ENCODE measurements at regions not wholly inside any gene's neighbourhood (a gene's known extent, or its start where the extent isn't known, plus 50 kb on each side); places are given as distances from the start of the nearest gene placed in this dataset.

GRCh38 chr1:199727682-199728081 lies 299.8 kb upstream of the NR5A2 start:
- Histone ChIP-seq H3F3A (ENCODE audit: insufficient read depth, low read length) (no peaks in the 10 kb centered on the region), H4K20me1 (ENCODE audit: insufficient read depth, low read length) (no peaks in the 10 kb centered on the region), H3K9me2 (ENCODE audit: low read depth, low read length) (no peaks in the 10 kb centered on the region), H3K9ac (ENCODE audit: low read length) (no peak overlapping the region), H3K36me3 (ENCODE audit: insufficient read depth, low read length) (no peaks in the 10 kb centered on the region), H3K9me3 (ENCODE audit: low read length) (no peaks in the 10 kb centered on the region), H3K79me2 (ENCODE audit: insufficient read depth, low read length) (no peaks in the 10 kb centered on the region), H2AFZ (ENCODE audit: low read length) (no peak overlapping the region), H3K27me3 (ENCODE audit: insufficient read depth, low read length) (no peaks in the 10 kb centered on the region), H3K4me2 (ENCODE audit: low read length) (no peak overlapping the region), H3K27ac (ENCODE audit: low read depth, low read length, poor library complexity, severe bottlenecking) (no peak overlapping the region), H3K4me1 (ENCODE audit: insufficient read depth, low read length, severe bottlenecking) (no peaks in the 10 kb centered on the region), H3K4me3 (ENCODE audit: low read depth, low read length, poor library complexity, severe bottlenecking) (no peak overlapping the region)
- TF ChIP-seq, protein P1, sequence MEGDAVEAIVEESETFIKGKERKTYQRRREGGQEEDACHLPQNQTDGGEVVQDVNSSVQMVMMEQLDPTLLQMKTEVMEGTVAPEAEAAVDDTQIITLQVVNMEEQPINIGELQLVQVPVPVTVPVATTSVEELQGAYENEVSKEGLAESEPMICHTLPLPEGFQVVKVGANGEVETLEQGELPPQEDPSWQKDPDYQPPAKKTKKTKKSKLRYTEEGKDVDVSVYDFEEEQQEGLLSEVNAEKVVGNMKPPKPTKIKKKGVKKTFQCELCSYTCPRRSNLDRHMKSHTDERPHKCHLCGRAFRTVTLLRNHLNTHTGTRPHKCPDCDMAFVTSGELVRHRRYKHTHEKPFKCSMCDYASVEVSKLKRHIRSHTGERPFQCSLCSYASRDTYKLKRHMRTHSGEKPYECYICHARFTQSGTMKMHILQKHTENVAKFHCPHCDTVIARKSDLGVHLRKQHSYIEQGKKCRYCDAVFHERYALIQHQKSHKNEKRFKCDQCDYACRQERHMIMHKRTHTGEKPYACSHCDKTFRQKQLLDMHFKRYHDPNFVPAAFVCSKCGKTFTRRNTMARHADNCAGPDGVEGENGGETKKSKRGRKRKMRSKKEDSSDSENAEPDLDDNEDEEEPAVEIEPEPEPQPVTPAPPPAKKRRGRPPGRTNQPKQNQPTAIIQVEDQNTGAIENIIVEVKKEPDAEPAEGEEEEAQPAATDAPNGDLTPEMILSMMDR (IDR thresholded peaks at IDR 0.05; ENCODE audit: low read length) = no peak
- no peak for TF ChIP-seq EZH2 (IDR thresholded peaks at IDR 0.05; ENCODE audit: borderline replicate concordance, low read length)

- TF ChIP-seq, protein P1 (IDR thresholded peaks at IDR 0.05; ENCODE audit: low read length) = no peak
- TF ChIP-seq EZH2 (IDR thresholded peaks at IDR 0.05; ENCODE audit: borderline replicate concordance, low read length) = no peak
- H2AFZ ChIP-seq (ENCODE audit: low read length) = no peak overlapping the region
Measured at GRCh38 chr1:199728345-199728744, 299.2 kb upstream of the NR5A2 start.

DNA sequence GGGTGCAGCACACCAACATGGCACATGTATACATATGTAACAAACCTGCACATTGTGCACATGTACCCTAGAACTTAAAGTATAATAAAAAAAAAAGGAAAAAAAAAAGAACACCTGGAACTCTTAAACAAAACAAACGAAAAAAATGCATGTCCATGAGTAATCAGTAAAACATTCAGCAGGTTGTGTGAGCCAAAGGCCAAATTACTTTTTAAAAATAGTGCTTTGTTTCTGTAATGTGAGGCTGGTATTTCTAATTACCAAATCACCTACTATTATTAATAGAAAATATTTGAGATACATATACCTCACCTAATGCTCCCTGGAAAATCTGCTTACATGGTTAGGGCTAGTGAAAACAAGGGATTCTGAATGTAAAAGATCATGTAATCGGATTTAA lies 294.4 kb upstream of the NR5A2 start:
- TF ChIP-seq, protein P1 (IDR thresholded peaks at IDR 0.05; ENCODE audit: low read length) = no peak
- TF ChIP-seq EZH2 (IDR thresholded peaks at IDR 0.05; ENCODE audit: borderline replicate concordance, low read length) = no peak
- Histone ChIP-seq H3K9me3 (ENCODE audit: low read length) (no peaks in the 10 kb centered on the region), H3K79me2 (ENCODE audit: insufficient read depth, low read length) (no peaks in the 10 kb centered on the region), H3K9me2 (ENCODE audit: low read depth, low read length) (no peaks in the 10 kb centered on the region), H4K20me1 (ENCODE audit: insufficient read depth, low read length) (no peaks in the 10 kb centered on the region), H3K27ac (ENCODE audit: low read depth, low read length, poor library complexity, severe bottlenecking) (no peak overlapping the region), H3K4me2 (ENCODE audit: low read length) (no peak overlapping the region), H3K36me3 (ENCODE audit: insufficient read depth, low read length) (no peaks in the 10 kb centered on the region), H3K4me1 (ENCODE audit: insufficient read depth, low read length, severe bottlenecking) (no peaks in the 10 kb centered on the region), H3K4me3 (ENCODE audit: low read depth, low read length, poor library complexity, severe bottlenecking) (no peak overlapping the region), H2AFZ (ENCODE audit: low read length) (no peak overlapping the region), H3K27me3 (ENCODE audit: insufficient read depth, low read length) (no peaks in the 10 kb centered on the region), H3F3A (ENCODE audit: insufficient read depth, low read length) (no peaks in the 10 kb centered on the region), H3K9ac (ENCODE audit: low read length) (no peak overlapping the region)

More at GRCh38 chr1:199728345-199728744, 299.2 kb upstream of the NR5A2 start:
- H3K27me3 ChIP-seq (ENCODE audit: insufficient read depth, low read length) = no peaks in the 10 kb centered on the region
- H3K9ac ChIP-seq (ENCODE audit: low read length) = no peak overlapping the region
- no peaks in the 10 kb centered on the region for H3K4me1 ChIP-seq (ENCODE audit: insufficient read depth, low read length, severe bottlenecking)
- H3K36me3 ChIP-seq (ENCODE audit: insufficient read depth, low read length) = no peaks in the 10 kb centered on the region
- no peak overlapping the region for H3K4me2 ChIP-seq (ENCODE audit: low read length)
- H4K20me1 ChIP-seq (ENCODE audit: insufficient read depth, low read length) = no peaks in the 10 kb centered on the region
- H3K79me2 ChIP-seq (ENCODE audit: insufficient read depth, low read length) = no peaks in the 10 kb centered on the region
- no peaks in the 10 kb centered on the region for H3F3A ChIP-seq (ENCODE audit: insufficient read depth, low read length)
- H3K9me2 ChIP-seq (ENCODE audit: low read depth, low read length) = no peaks in the 10 kb centered on the region
- no peaks in the 10 kb centered on the region for H3K9me3 ChIP-seq (ENCODE audit: low read length)
- H3K27ac ChIP-seq (ENCODE audit: low read depth, low read length, poor library complexity, severe bottlenecking) = no peak overlapping the region
- H3K4me3 ChIP-seq (ENCODE audit: low read depth, low read length, poor library complexity, severe bottlenecking) = no peak overlapping the region

All from OCI-LY1 (cell line).